Aorta (tissue), 5 donors: ENCODE measurements at regions not wholly inside any gene's neighbourhood (a gene's known extent, or its start where the extent isn't known, plus 50 kb on each side); places are given as distances from the start of the nearest gene placed in this dataset.

Source experiments
- ATAC-seq: fragments of 200-7000 bp; cut with Tn5 transposase; one replicate; pipeline ENCODE4 v1.9.1; 2022; ENCODE audit warnings: moderate library complexity; ENCODE audit not compliant: low FRiP score
- DNase-seq, 2 donors: peaks; one replicate each; pipeline ENCODE4 v3.0.0-alpha.2; 2020
- H3K27ac ChIP-seq, 2 donors: one replicate each; pipeline ENCODE4 v1.5.1; 2013; ENCODE audit warnings: low read length in 2 of 2, mild to moderate bottlenecking in 2 of 2, moderate library complexity in 2 of 2, control low read depth in 1 of 2, inconsistent platforms in 1 of 2, low read depth in 1 of 2
- H3K27me3 ChIP-seq, 2 donors: one replicate each; pipeline ENCODE4 v1.6.1; 2013; ENCODE audit warnings: control low read depth in 1 of 2, low read length in 1 of 2, mild to moderate bottlenecking in 1 of 2, moderate library complexity in 1 of 2; ENCODE audit not compliant: insufficient read depth in 2 of 2, control insufficient read depth in 1 of 2
- H3K36me3 ChIP-seq, 2 donors: one replicate each; pipeline ENCODE4 v1.6.1; 2013; ENCODE audit warnings: control low read depth in 1 of 2, low read length in 1 of 2, mild to moderate bottlenecking in 1 of 2; ENCODE audit not compliant: insufficient read depth in 2 of 2, control insufficient read depth in 1 of 2
- H3K4me1 ChIP-seq, 2 donors: one replicate each; pipeline ENCODE4 v1.6.1; 2013; ENCODE audit warnings: low read length in 2 of 2, control low read depth in 1 of 2, mild to moderate bottlenecking in 1 of 2, moderate library complexity in 1 of 2; ENCODE audit not compliant: insufficient read depth in 2 of 2, control insufficient read depth in 1 of 2
- H3K4me3 ChIP-seq, 2 donors: one replicate each; pipeline ENCODE4 v1.5.1; 2013; ENCODE audit warnings: low read length in 2 of 2, control low read depth in 1 of 2, mild to moderate bottlenecking in 1 of 2
- H3K9me3 ChIP-seq: one replicate; pipeline ENCODE4 v1.6.1; 2013; ENCODE audit warnings: mild to moderate bottlenecking, low read length; ENCODE audit not compliant: control insufficient read depth
- WGBS, 2 donors: extraction: QIAGEN DNeasy Blood & Tissue Kit; methylation state at CpG; one replicate each; pipeline ENCODE4 v1.1.7; 2013; 5-methylcytosine and 5-hydroxymethylcytosine counted together
- intact Hi-C, 2 donors: fragments of 100-400 bp; cut with DNase I; formaldehyde crosslinking; loops; one replicate each; pipeline versions ENCODE4 v1.14.2 to v1.15.0; 2022
- donor health status: healthy with polysubstance abuse.
- donor health status: Bipolar disorder and iron deficiency.
- donor health status: DM: no; HTN: no; CAD: no.
- donor health status: DM: no; HTN: no; CAD: no.
- donor health status: DM: yes; HTN: yes; CAD: no.

- Histone ChIP-seq H3K9me3 (no peaks in the 10 kb centered on the region), H3K4me3 (no peak overlapping the region), H3K27me3 (no peaks in the 10 kb centered on the region), H3K36me3 (no peaks in the 10 kb centered on the region), H3K4me1 (no peaks in the 10 kb centered on the region), H3K27ac (no peak overlapping the region)
- WGBS, 2 donors: 93 to 94% methylated on average over 13 of the region's 13 CpGs
- intact Hi-C loops: no loop called here
- ATAC-seq (no peak), DNase-seq (peak in 1 of 2 donors; percentile 53)
Measured at GRCh38 chr2:128448331-128449225, 129.9 kb upstream of the HS6ST1 start.

GRCh38 chr2:128449226-128450061, 130.8 kb upstream of the HS6ST1 start:
- intact Hi-C loops: no loop called here
- no peaks in the 10 kb centered on the region for H3K36me3 ChIP-seq

GRCh38 chr2:128450211-128451024, 131.8 kb upstream of the HS6ST1 start:
- Histone ChIP-seq H3K27ac (no peak overlapping the region), H3K27me3 (no peaks in the 10 kb centered on the region), H3K4me1 (no peaks in the 10 kb centered on the region), H3K9me3 (no peaks in the 10 kb centered on the region), H3K36me3 (no peaks in the 10 kb centered on the region), H3K4me3 (no peak overlapping the region)
- DNase-seq: peak in 1 of 2 donors; percentile 51
- intact Hi-C loops: no loop called here
- ATAC-seq: no peak
- 86 to 95% methylated on average over 14 of the region's 14 CpGs for WGBS, 2 donors

More at GRCh38 chr2:128449226-128450061, 130.8 kb upstream of the HS6ST1 start:
- H3K4me1 ChIP-seq: no peaks in the 10 kb centered on the region
- 93 to 96% methylated on average over 24 of the region's 24 CpGs for WGBS, 2 donors
- no peak overlapping the region for H3K4me3 ChIP-seq
- no peaks in the 10 kb centered on the region for H3K27me3 ChIP-seq
- ATAC-seq (no peak), DNase-seq (peak in 1 of 2 donors; percentile 48)
- H3K27ac ChIP-seq: no peak overlapping the region
- H3K9me3 ChIP-seq: no peaks in the 10 kb centered on the region

- peak in 1 of 2 donors; percentile 63 for DNase-seq
- H3K9me3 ChIP-seq: no peaks in the 10 kb centered on the region
- no peak overlapping the region for H3K4me3 ChIP-seq
- no peaks in the 10 kb centered on the region for H3K27me3 ChIP-seq
- 88 to 96% methylated on average over 15 of the region's 15 CpGs for WGBS, 2 donors
- H3K4me1 ChIP-seq: no peaks in the 10 kb centered on the region
- ATAC-seq: no peak
- no peaks in the 10 kb centered on the region for H3K36me3 ChIP-seq
- intact Hi-C loops: no loop called here
- H3K27ac ChIP-seq: no peak overlapping the region
Measured at GRCh38 chr2:128451084-128452023, 132.7 kb upstream of the HS6ST1 start.

- intact Hi-C loops: no loop called here
- DNase-seq: no peak
Measured at GRCh38 chr2:128452024-128452411, 133.3 kb upstream of the HS6ST1 start.

GRCh38 chr2:128452536-128453530, 134.2 kb upstream of the HS6ST1 start:
- no peak overlapping the region for H3K4me3 ChIP-seq
- DNase-seq (peak in 1 of 2 donors; percentile 17), ATAC-seq (no peak)
- no peaks in the 10 kb centered on the region for H3K9me3 ChIP-seq
- H3K27me3 ChIP-seq: no peaks in the 10 kb centered on the region
- no peak overlapping the region for H3K27ac ChIP-seq
- 94% methylated on average over 20 of the region's 20 CpGs for WGBS, 2 donors
- H3K36me3 ChIP-seq: no peaks in the 10 kb centered on the region
- intact Hi-C loops: no loop called here
- H3K4me1 ChIP-seq: no peaks in the 10 kb centered on the region

More at GRCh38 chr2:128452024-128452411, 133.3 kb upstream of the HS6ST1 start:
- Histone ChIP-seq H3K4me3 (no peak overlapping the region), H3K27ac (no peak overlapping the region), H3K4me1 (no peaks in the 10 kb centered on the region), H3K27me3 (no peaks in the 10 kb centered on the region), H3K9me3 (no peaks in the 10 kb centered on the region), H3K36me3 (no peaks in the 10 kb centered on the region)
- ATAC-seq: no peak
- WGBS, 2 donors: 94 to 100% methylated on average over 1 of the region's 1 CpG
